Activated gamma-delta T cell treated with anti-CD3 and anti-CD28 coated beads, Interleukin-2, amount 50 U/mL, for 16 hours (primary cell): ENCODE measurements at regions not wholly inside any gene's neighbourhood (a gene's known extent, or its start where the extent isn't known, plus 50 kb on each side); places are given as distances from the start of the nearest gene placed in this dataset.
"Not testable (repeated sequence)": the region's sequence is repeated elsewhere in the genome, so short reads cannot be mapped to it uniquely, and the experiment has no call there.

Experiments
- DNase-seq: peaks from one replicate; pipeline ENCODE4 v3.0.0-alpha.2; 2020; ENCODE audit warnings: low read depth

DNA sequence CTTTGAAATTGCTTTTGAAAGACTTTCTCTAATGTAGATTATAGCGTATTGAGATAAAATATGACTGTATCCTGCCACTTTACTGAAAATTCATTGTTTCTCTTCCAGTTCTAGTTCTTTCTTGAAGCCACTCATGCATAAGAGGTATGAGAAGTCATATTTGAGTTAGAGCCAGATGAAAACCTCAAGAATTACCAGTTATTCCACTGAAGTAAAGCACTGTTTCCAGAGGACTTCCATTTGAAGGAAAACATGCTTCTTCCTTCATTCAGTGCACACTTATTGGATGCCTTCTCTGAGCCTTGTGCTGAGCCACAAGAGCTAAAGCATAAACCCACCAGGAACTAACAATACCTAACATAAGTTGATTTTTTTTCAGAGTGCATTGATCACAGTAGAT lies 513.4 kb downstream of the ZNF385D start:
- DNase-seq = no peak

GRCh38 chr3:21235491-21235890 lies 515.5 kb downstream of the ZNF385D start:
- DNase-seq = no peak

- DNase-seq = no peak
Observed at GRCh38 chr3:21234933-21235332, 516.1 kb downstream of the ZNF385D start.

GRCh38 chr3:21229426-21230135 lies 521.4 kb downstream of the ZNF385D start:
- no peak for DNase-seq

DNA sequence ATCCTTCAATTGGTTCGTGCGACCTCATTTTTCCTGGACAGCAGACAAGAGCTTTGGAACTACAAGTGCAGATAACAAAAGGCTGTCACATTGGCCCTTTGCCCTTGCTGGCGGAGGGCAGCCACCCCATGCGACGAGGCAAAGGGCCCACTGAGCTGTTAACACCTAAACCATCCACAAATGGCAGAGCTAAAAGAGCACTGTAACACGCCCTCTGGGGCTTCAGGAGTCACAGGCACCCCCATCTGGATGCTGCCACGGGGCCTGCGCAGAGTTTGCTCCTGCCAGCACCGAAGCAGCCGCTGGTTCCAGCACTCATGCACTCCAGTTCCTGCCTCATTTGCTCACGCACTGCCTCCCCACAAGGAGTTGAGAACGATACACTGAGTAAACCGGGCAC lies 524.9 kb downstream of the ZNF385D start:
- no peak for DNase-seq

- DNase-seq = no peak
Observed at GRCh38 chr3:21220944-21221343, 530.1 kb downstream of the ZNF385D start.

DNA sequence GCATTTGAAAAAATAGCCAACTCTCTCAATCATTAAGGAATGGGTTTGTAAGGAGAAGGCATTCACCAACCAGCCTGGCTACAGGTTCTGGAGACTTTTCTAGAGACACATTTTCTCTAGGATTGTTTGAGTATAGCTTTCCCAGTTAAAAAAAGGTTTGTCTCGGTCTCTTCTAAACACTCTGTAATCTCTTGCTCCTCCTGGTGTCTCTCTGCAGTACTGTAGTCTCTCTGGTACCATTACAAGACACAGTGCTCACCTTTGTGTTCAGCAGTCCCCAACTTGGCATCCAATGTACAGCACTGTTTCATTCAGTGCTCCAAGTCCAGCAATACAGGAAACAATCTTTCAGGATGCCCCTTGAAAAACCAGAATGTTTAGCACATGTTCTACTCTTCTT lies 534.4 kb downstream of the ZNF385D start:
- DNase-seq = no peak

DNA sequence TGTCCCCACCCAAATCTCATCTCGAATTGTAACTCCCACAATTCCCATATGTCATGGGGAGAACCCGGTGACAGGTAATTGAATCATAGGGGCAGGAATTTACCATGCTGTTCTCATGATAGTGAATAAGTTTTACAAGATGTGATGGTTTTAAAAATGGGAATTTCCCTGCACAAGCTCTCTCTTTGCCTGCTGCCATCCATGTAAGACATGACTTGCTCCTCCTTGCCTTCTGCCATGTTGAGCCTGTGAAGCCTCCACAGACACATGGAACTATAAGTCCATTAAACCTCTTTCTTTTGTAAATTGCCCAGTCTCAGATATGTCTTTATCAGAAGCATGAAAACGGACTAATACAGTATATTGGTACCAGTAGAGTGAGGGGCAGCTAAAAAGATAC lies 546.9 kb downstream of the ZNF385D start:
- DNase-seq = not testable (repeated sequence)

GRCh38 chr3:21195203-21195602 lies 555.8 kb downstream of the ZNF385D start:
- DNase-seq = no peak

DNA sequence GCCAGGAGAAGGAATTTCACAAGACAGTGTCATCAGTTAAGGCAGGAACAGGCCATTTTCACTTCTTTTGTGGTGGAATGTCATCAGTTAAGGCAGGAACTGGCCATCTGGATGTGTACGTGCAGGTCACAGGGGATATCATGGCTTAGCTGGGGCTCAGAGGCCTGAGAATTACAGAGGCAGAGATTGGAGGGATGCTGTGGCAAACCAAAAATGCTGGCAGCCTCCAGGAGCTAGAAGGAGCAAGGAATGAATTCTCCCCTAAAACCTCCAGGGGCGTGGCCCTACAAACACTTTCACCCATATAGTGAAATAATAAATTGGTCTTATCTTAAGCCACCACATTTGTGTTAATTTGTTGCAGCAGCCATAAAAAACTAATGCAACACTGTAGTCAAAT lies 557.0 kb downstream of the ZNF385D start:
- DNase-seq = not testable (repeated sequence)

- DNase-seq = no peak
Observed at GRCh38 chr3:21188459-21188858, 562.6 kb downstream of the ZNF385D start.

- DNase-seq = no peak
Observed at GRCh38 chr3:21185816-21186314, 565.1 kb downstream of the ZNF385D start.

DNA sequence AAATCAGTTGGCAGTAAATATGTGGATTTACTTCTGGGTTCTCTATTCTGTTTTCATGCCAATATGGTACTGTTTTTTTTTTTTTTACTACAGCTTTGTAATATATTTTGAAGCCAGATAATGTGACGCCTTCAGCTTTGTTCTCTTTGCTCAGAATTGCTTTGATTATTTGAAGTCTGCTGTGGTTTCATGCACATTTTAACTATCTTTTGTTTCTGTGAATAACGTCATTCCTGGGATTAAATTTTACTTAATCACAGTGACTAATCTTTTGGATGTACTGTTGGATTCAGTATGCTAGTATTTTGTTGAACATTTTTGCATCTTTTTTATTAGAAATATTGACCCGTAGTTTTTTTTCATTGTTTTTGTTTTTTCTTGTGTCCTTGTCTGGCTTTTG lies 576.5 kb downstream of the ZNF385D start:
- no peak for DNase-seq

- no peak for DNase-seq
Observed at GRCh38 chr3:21170964-21171363, 580.0 kb downstream of the ZNF385D start.

DNA sequence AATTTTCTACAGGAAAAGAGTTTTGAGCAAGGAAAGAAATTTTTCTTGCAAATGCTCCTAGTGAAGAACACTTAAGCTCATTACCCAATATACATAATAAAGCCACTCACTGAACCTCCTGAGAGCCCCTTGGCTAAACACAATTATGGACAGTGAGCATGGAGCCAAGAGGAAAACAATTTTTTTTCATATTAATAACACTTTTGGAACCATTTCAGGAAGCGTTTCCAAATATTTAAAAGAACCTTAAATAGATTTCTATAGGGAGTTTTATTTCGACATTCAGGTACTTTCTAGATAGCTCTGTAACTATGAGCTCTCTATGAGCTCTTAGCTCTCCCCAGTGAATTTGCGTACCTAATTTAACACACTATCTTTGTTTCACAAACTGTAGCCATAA lies 581.1 kb downstream of the ZNF385D start:
- no peak for DNase-seq

- no peak for DNase-seq
Observed at GRCh38 chr3:21168471-21168870, 582.5 kb downstream of the ZNF385D start.

DNA sequence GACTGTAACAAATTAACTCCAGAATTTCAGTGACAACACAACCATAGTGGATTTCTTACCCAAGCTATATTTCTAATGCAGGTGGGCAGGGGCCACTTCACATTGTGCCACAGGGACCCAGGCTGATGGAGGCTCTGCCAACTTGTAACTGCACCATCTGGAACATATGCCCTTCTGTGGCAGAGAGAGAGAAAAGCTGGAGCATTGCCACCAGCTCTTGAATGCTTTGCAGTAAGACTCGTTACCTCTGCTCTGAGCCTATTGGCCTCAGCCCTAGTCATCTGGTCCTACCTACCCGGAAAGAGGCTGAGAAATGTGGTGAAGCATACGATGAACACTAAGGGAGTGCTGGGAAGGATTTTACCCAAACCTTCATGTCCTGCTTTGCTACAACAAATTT lies 587.1 kb downstream of the ZNF385D start:
- no peak for DNase-seq

- DNase-seq = no peak
Observed at GRCh38 chr3:21159543-21159906, 591.5 kb downstream of the ZNF385D start.

DNA sequence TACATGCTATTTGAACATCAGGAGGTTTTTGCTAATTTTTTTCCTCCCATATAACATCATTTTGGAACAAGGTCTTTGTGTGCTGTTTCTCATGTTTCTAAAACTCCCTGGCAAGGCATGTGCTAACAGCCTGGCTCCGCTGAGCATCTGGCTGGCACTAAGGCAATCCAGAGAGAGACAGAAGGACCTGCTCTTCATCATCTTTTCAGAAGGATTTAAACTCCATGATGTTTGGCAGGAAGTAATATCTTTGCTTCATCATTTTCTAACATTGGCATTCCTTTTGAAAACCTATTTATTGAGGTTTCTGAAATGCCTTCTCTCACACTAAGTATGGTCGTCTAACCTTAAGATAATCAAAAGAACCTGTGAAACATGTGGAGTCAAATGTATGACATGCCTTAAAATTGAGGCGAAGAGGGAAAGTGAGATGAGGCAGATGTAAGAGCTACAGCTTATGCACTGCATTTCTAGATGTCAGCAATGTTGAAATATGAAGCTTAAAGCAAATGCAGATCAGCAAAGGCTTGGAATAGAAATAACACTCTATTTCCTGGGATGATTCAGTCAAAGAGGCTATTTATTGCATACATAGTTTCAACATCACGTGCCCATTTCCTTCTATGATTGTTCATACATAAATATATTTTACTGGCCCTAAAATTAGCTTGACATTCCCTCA lies 592.0 kb downstream of the ZNF385D start:
- DNase-seq = no peak

DNA sequence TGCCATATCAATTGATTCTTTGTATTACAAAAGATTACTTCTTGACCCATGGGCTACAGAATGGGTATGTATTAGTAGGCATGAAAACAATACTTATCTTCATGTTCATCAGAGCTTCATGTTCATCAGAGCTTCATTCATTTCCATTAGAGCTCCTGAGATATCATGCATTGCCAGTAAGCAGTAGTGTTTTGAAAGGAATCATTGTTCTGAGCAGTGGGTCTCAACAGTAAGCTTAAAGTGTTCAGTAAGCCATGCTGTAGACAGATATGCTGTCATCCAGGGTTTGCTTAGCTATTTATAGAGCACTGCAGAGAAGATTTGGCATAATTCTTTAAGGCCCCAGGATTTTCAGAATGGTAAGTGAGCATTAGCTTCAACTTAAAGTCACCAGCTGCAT lies 596.1 kb downstream of the ZNF385D start:
- DNase-seq = no peak

- no peak for DNase-seq
Observed at GRCh38 chr3:21152555-21152954, 598.5 kb downstream of the ZNF385D start.

- DNase-seq = no peak
Observed at GRCh38 chr3:21142949-21143348, 608.1 kb downstream of the ZNF385D start.

- DNase-seq = no peak
Observed at GRCh38 chr3:21142031-21142430, 609.0 kb downstream of the ZNF385D start.

GRCh38 chr3:21140785-21141184 lies 610.2 kb downstream of the ZNF385D start:
- no peak for DNase-seq
